Endothelial cell of umbilical vein (primary cell): ENCODE measurements at regions not wholly inside any gene's neighbourhood (a gene's known extent, or its start where the extent isn't known, plus 50 kb on each side); places are given as distances from the start of the nearest gene placed in this dataset.

Experiments used
- BruUV-seq: library from RNA; stranded (reverse); fragments of 400-500 nt; replicated peaks from 2 replicates; lab custom pipeline; 2021; lab: Mats Ljungman, UMichigan
- CTCF ChIA-PET: fragments of 300-600, 350-600 bp; sonication (Branson Sonifier 250); formaldehyde crosslinking; loops from one replicate; lab custom pipeline; 2021; ENCODE audit warnings: antibody characterized with exemption, inconsistent platforms; lab: Charles Lee
- POLR2A ChIA-PET: fragments of 300-600, 350-600 bp; sonication (Branson Sonifier 250); formaldehyde crosslinking; loops from one replicate; lab custom pipeline; 2021; ENCODE audit warnings: antibody characterized with exemption, inconsistent platforms; lab: Charles Lee
- DNase-seq: peaks from one replicate; pipeline ENCODE4 v3.0.0-alpha.2; 2011; ENCODE audit warnings: low read depth, low spot score
- FAIRE-seq: peaks from 2 replicates; lab custom pipeline; 2011; peaks lifted over from hg19 to GRCh38; lab: Jason Lieb, UNC
- H2AFZ ChIP-seq: 2 replicates; pipeline ENCODE4 v1.6.0; 2012; ENCODE audit warnings: low read depth, low read length, control low read depth, inconsistent platforms
- H3K27ac ChIP-seq: 2 replicates; pipeline ENCODE4 v1.5.1; 2011; ENCODE audit warnings: low read depth, mild to moderate bottlenecking, control low read depth, low read length, moderate library complexity; ENCODE audit not compliant: insufficient read depth
- H3K27me3 ChIP-seq, 2 experiments: 2 replicates each; pipeline versions ENCODE4 v1.6.0 to v1.6.1; 2011; ENCODE audit warnings: low read length in 2 of 2, mixed read lengths in 1 of 2; ENCODE audit not compliant: control insufficient read depth in 2 of 2, insufficient read depth in 2 of 2
- H3K36me3 ChIP-seq, 2 experiments: 2 replicates in 1 of 2; 3 replicates in 1 of 2; pipeline ENCODE4 v1.5.1; 2011; ENCODE audit warnings: low read length in 2 of 2, mild to moderate bottlenecking in 1 of 2, moderate library complexity in 1 of 2; ENCODE audit not compliant: control insufficient read depth in 2 of 2, insufficient read depth in 2 of 2; ENCODE audit errors: extremely low read depth in 1 of 2
- H3K4me1 ChIP-seq: 3 replicates; pipeline ENCODE4 v1.5.1; 2011; ENCODE audit warnings: mild to moderate bottlenecking, low read length; ENCODE audit not compliant: control insufficient read depth, insufficient read depth; ENCODE audit errors: extremely low read depth
- H3K4me2 ChIP-seq: 2 replicates; pipeline ENCODE4 v1.6.1; 2011; ENCODE audit warnings: low read length, control low read depth, mixed read lengths; ENCODE audit not compliant: insufficient read depth
- H3K4me3 ChIP-seq, 3 experiments: fragments of 200-600 bp in 1 of 3; sonication (generic), shearing (Covaris generic) in 1 of 3; replicated peaks in 1 of 3; 2 replicates each; pipeline ENCODE4 v1.5.1; 2011 to 2016; ENCODE audit warnings: control low read depth in 3 of 3, low read length in 3 of 3, mild to moderate bottlenecking in 2 of 3, inconsistent platforms in 1 of 3, low read depth in 1 of 3, moderate library complexity in 1 of 3; ENCODE audit not compliant: insufficient read depth in 1 of 3
- H3K79me2 ChIP-seq: 2 replicates; pipeline ENCODE4 v1.6.0; 2012; ENCODE audit warnings: low read length, inconsistent platforms; ENCODE audit not compliant: control insufficient read depth, insufficient read depth
- H3K9ac ChIP-seq: replicated peaks from 2 replicates; pipeline ENCODE3; 2011; ENCODE audit warnings: low read length, control low read depth; ENCODE audit not compliant: insufficient read depth; ENCODE audit errors: extremely low read depth
- H3K9me1 ChIP-seq: replicated peaks from 3 replicates; pipeline ENCODE4 v1.6.0; 2011; ENCODE audit warnings: mild to moderate bottlenecking, low read length; ENCODE audit not compliant: control insufficient read depth, insufficient read depth; ENCODE audit errors: extremely low read depth
- H3K9me3 ChIP-seq: replicated peaks from 2 replicates; pipeline ENCODE4 v1.5.1; 2012; ENCODE audit warnings: low read length, inconsistent platforms; ENCODE audit not compliant: control insufficient read depth, insufficient read depth
- H4K20me1 ChIP-seq: replicated peaks from 2 replicates; pipeline ENCODE3; 2011; ENCODE audit warnings: mild to moderate bottlenecking, low read length; ENCODE audit not compliant: control insufficient read depth, insufficient read depth; ENCODE audit errors: extremely low read depth
- CTCF ChIP-seq, 2 donors: IDR thresholded peaks; 1 replicate in 1 of 2; 2 replicates in 1 of 2; pipeline ENCODE4 v1.5.1; 2011; ENCODE audit warnings: low read length in 2 of 2, mild to moderate bottlenecking in 2 of 2, moderate library complexity in 2 of 2, control low read depth in 1 of 2, inconsistent platforms in 1 of 2, low read depth in 1 of 2; ENCODE audit not compliant: insufficient read depth in 1 of 2; ENCODE audit errors: extremely low read depth in 1 of 2
- EZH2 ChIP-seq: IDR thresholded peaks from 2 replicates; pipeline ENCODE4 v1.6.1; 2012; ENCODE audit warnings: borderline replicate concordance, low read depth, mild to moderate bottlenecking, moderate library complexity, low read length, inconsistent platforms; ENCODE audit not compliant: severe bottlenecking
- FOS ChIP-seq: IDR thresholded peaks from 2 replicates; pipeline ENCODE4 v1.6.1; 2011; ENCODE audit warnings: mild to moderate bottlenecking, low read length, moderate library complexity, borderline replicate concordance; ENCODE audit not compliant: insufficient read depth
- GATA2 ChIP-seq: IDR thresholded peaks from 2 replicates; pipeline ENCODE4 v1.7.0; 2011; ENCODE audit warnings: low read depth, mild to moderate bottlenecking, moderate library complexity, mixed read lengths, low read length; ENCODE audit not compliant: insufficient read length, insufficient read depth
- JUN ChIP-seq: IDR thresholded peaks from 2 replicates; pipeline ENCODE4 v1.6.1; 2011; ENCODE audit warnings: borderline replicate concordance, low read depth; ENCODE audit not compliant: insufficient read length, insufficient read depth
- MAX ChIP-seq: IDR thresholded peaks from 2 replicates; pipeline ENCODE4 v1.6.1; 2011; ENCODE audit not compliant: insufficient read depth, insufficient read length
- MYC ChIP-seq: IDR thresholded peaks from one replicate; pipeline ENCODE4 v1.6.1; 2011; ENCODE audit warnings: mild to moderate bottlenecking, low read depth, low read length
- POLR2A ChIP-seq: IDR thresholded peaks from 2 replicates; pipeline ENCODE4 v1.6.1; 2012; ENCODE audit warnings: low read depth, mild to moderate bottlenecking, control low read depth, low read length
- POLR2AphosphoS5 ChIP-seq: IDR thresholded peaks from 2 replicates; pipeline ENCODE4 v1.6.1; 2012; ENCODE audit warnings: low read depth, mild to moderate bottlenecking, control low read depth, low read length, moderate library complexity; ENCODE audit not compliant: insufficient read depth
- dilution Hi-C: fragments of 300-500 bp; cut with MboI; formaldehyde crosslinking; loops from one replicate; pipeline ENCODE4 v1.15.0; 2019; ENCODE audit warnings: low sequenced_read_pairs; ENCODE audit not compliant: extremely low pct_ligation_motif_present
- intact Hi-C: fragments of 100-400 bp; cut with micrococcal nuclease; formaldehyde crosslinking; loops from one replicate; pipeline ENCODE4 v1.10.0; 2022

GRCh38 chr2:134014196-134014960 lies 239.5 kb upstream of the MGAT5 start:
- no peak for FAIRE-seq
- intact Hi-C loops (no loop called here), dilution Hi-C loops (no loop called here)
- Histone ChIP-seq H3K36me3 (no peaks in the 10 kb centered on the region), H3K4me3 (no peak overlapping the region), H3K79me2 (no peaks in the 10 kb centered on the region), H3K4me2 (no peak overlapping the region), H3K27ac (no peak overlapping the region), H4K20me1 (no peaks in the 10 kb centered on the region), H3K9ac (no peak overlapping the region), H3K27me3 (no peaks in the 10 kb centered on the region), H3K4me1 (no peaks in the 10 kb centered on the region), H3K9me1 (no peaks in the 10 kb centered on the region), H2AFZ (no peak overlapping the region), H3K9me3 (no peaks in the 10 kb centered on the region)
- no TSS peak for BruUV-seq
- CTCF ChIA-PET, result interaction anchor here (1.2 kb wide), 1 partner anchor 20 kb away, joined by 3 read pairs; no protein-coding TSS in a partner anchor
- TF ChIP-seq EZH2 (no peak), MAX (no peak), GATA2 (no peak), POLR2AphosphoS5 (no peak), FOS (no peak), CTCF (IDR thresholded peaks at IDR 0.05; ENCODE audit: extremely low read depth in 1 of 2, insufficient read depth in 1 of 2, low read depth in 1 of 2, low read length in 2 of 2) (no peak), POLR2A (no peak), JUN (no peak), MYC (no peak)
- POLR2A ChIA-PET, result no interaction called here
- DNase-seq, result no peak
